Left ventricle myocardium inferior (tissue), 1 donor: ENCODE measurements at regions not wholly inside any gene's neighbourhood (a gene's known extent, or its start where the extent isn't known, plus 50 kb on each side); places are given as distances from the start of the nearest gene placed in this dataset.

Experiments
- DNase-seq: peaks from one replicate; pipeline ENCODE4 v3.0.0-alpha.2; 2020
- H3K27ac ChIP-seq: fragments of 200-600 bp; replicated peaks from 2 replicates; pipeline ENCODE4 v1.8.0; 2021
- H3K27me3 ChIP-seq: fragments of 200-600 bp; 2 replicates; pipeline ENCODE4 v1.8.0; 2021; ENCODE audit warnings: low read depth
- H3K36me3 ChIP-seq: fragments of 200-600 bp; 2 replicates; pipeline ENCODE4 v1.8.0; 2021
- H3K4me1 ChIP-seq: fragments of 200-600 bp; 2 replicates; pipeline ENCODE4 v1.8.0; 2021
- H3K4me3 ChIP-seq: fragments of 200-600 bp; 2 replicates; pipeline ENCODE4 v1.8.0; 2021; ENCODE audit warnings: mild to moderate bottlenecking, moderate library complexity
- H3K9me3 ChIP-seq: fragments of 200-600 bp; replicated peaks from 2 replicates; pipeline ENCODE4 v1.8.0; 2021
- CTCF ChIP-seq: fragments of 200-600 bp; IDR thresholded peaks from 2 replicates; pipeline ENCODE4 v1.8.0; 2021; ENCODE audit warnings: antibody characterized with exemption, mild to moderate bottlenecking, borderline replicate concordance
- intact Hi-C: fragments of 100-400 bp; cut with micrococcal nuclease; formaldehyde crosslinking; loops from one replicate; pipeline ENCODE4 v1.11.0; 2022
- donor health status: DM: no; HTN: yes; CAD: no; lungs with severe emphysema.

- Histone ChIP-seq H3K27me3 (no peaks in the 10 kb centered on the region), H3K27ac (no peak overlapping the region), H3K4me1 (peaks cover 20% of the 10 kb centered on the region), H3K36me3 (no peaks in the 10 kb centered on the region), H3K9me3 (no peaks in the 10 kb centered on the region), H3K4me3 (no peak overlapping the region)
- no peak for TF ChIP-seq CTCF
- intact Hi-C loops = no loop called here
- DNase-seq = no peak
Observed at GRCh38 chr5:159638954-159639559, 277.2 kb upstream of the ADRA1B start.

- Histone ChIP-seq H3K9me3 (no peaks in the 10 kb centered on the region), H3K36me3 (no peaks in the 10 kb centered on the region), H3K4me3 (no peak overlapping the region), H3K27ac (no peak overlapping the region), H3K27me3 (no peaks in the 10 kb centered on the region), H3K4me1 (peaks cover 24% of the 10 kb centered on the region)
- TF ChIP-seq CTCF = no peak
- no peak for DNase-seq
- intact Hi-C loops = no loop called here
Observed at GRCh38 chr5:159639590-159639989, 276.7 kb upstream of the ADRA1B start.

- Histone ChIP-seq H3K9me3 (no peaks in the 10 kb centered on the region), H3K36me3 (no peaks in the 10 kb centered on the region), H3K4me3 (no peak overlapping the region), H3K27ac (no peak overlapping the region), H3K4me1 (peaks cover 31% of the 10 kb centered on the region), H3K27me3 (no peaks in the 10 kb centered on the region)
- intact Hi-C loops = no loop called here
- TF ChIP-seq CTCF = no peak
- no peak for DNase-seq
Observed at GRCh38 chr5:159640446-159640845, 275.8 kb upstream of the ADRA1B start.

GRCh38 chr5:159640921-159641320 lies 275.4 kb upstream of the ADRA1B start:
- H3K27me3 ChIP-seq = no peaks in the 10 kb centered on the region
- H3K4me1 ChIP-seq = peaks cover 31% of the 10 kb centered on the region
- H3K27ac ChIP-seq = no peak overlapping the region
- H3K4me3 ChIP-seq = no peak overlapping the region
- intact Hi-C loops = no loop called here
- H3K9me3 ChIP-seq = no peaks in the 10 kb centered on the region
- no peak for TF ChIP-seq CTCF
- no peak for DNase-seq
- H3K36me3 ChIP-seq = no peaks in the 10 kb centered on the region

GRCh38 chr5:159641371-159642039 lies 274.8 kb upstream of the ADRA1B start:
- Histone ChIP-seq H3K4me1 (peaks cover 31% of the 10 kb centered on the region), H3K27me3 (no peaks in the 10 kb centered on the region), H3K4me3 (no peak overlapping the region), H3K27ac (no peak overlapping the region), H3K9me3 (no peaks in the 10 kb centered on the region), H3K36me3 (no peaks in the 10 kb centered on the region)
- no peak for TF ChIP-seq CTCF
- peak; percentile 34 for DNase-seq
- intact Hi-C loops = no loop called here
